IMR-90 (cell line): ENCODE measurements at regions not wholly inside any gene's neighbourhood (a gene's known extent, or its start where the extent isn't known, plus 50 kb on each side); places are given as distances from the start of the nearest gene placed in this dataset.

Experiments
- ATAC-seq: fragments of 200-7000 bp; cut with Tn5 transposase; 2 replicates; pipeline ENCODE4 v1.9.1; 2020; ENCODE audit warnings: low read depth, mild to moderate bottlenecking, moderate library complexity
- BruUV-seq: library from RNA; stranded (reverse); fragments of 400-500 nt; replicated peaks from 2 replicates; lab custom pipeline; 2021; lab: Mats Ljungman, UMichigan
- CTCF ChIA-PET: fragments of 300-600 bp; formaldehyde crosslinking; extraction: SDS; loops from one replicate; lab custom pipeline; 2021; ENCODE audit warnings: antibody characterized with exemption; lab: Yijun Ruan, JAX
- POLR2A ChIA-PET: fragments of 300-600 bp; sonication (Branson Sonifier 250); formaldehyde crosslinking; loops from one replicate; lab custom pipeline; 2022; ENCODE audit warnings: antibody characterized with exemption; ENCODE audit not compliant: unreplicated experiment; lab: Charles Lee
- DNase-seq: peaks from one replicate; pipeline ENCODE4 v3.0.0; 2013
- H2AFZ ChIP-seq: replicated peaks from 2 replicates; pipeline ENCODE3; 2013; ENCODE audit warnings: low read length, mild to moderate bottlenecking; ENCODE audit not compliant: poor library complexity
- H2AK5ac ChIP-seq: 2 replicates; pipeline ENCODE4 v1.6.1; 2013; ENCODE audit warnings: low read depth, low read length, inconsistent platforms
- H2AK9ac ChIP-seq: replicated peaks from 2 replicates; pipeline ENCODE3; 2013; ENCODE audit warnings: mild to moderate bottlenecking, low read depth, low read length, moderate library complexity; ENCODE audit not compliant: poor library complexity
- H2BK120ac ChIP-seq: 2 replicates; pipeline ENCODE4 v1.6.1; 2013; ENCODE audit warnings: low read depth, low read length, inconsistent platforms
- H2BK15ac ChIP-seq: 3 replicates; pipeline ENCODE4 v1.6.1; 2013; ENCODE audit warnings: low read depth, low read length, inconsistent platforms
- H2BK20ac ChIP-seq: 2 replicates; pipeline ENCODE4 v1.6.1; 2013; ENCODE audit warnings: low read depth, mild to moderate bottlenecking, inconsistent platforms, low read length, moderate library complexity
- H2BK5ac ChIP-seq: 2 replicates; pipeline ENCODE4 v1.6.1; 2013; ENCODE audit warnings: mild to moderate bottlenecking, low read depth, low read length, inconsistent platforms; ENCODE audit not compliant: poor library complexity, severe bottlenecking
- H3K14ac ChIP-seq: replicated peaks from 2 replicates; pipeline ENCODE4 v1.6.1; 2013; ENCODE audit warnings: low read depth, low read length, inconsistent platforms
- H3K18ac ChIP-seq: 2 replicates; pipeline ENCODE4 v1.6.1; 2013; ENCODE audit warnings: low read depth, low read length, control low read depth
- H3K23ac ChIP-seq: 2 replicates; pipeline ENCODE4 v1.6.1; 2013; ENCODE audit warnings: low read depth, low read length, inconsistent platforms
- H3K27ac ChIP-seq: 2 replicates; pipeline ENCODE4 v1.5.1; 2013; ENCODE audit warnings: mild to moderate bottlenecking, control low read depth, low read length; ENCODE audit not compliant: insufficient read depth
- H3K27me3 ChIP-seq: 2 replicates; pipeline ENCODE4 v1.6.1; 2013; ENCODE audit warnings: low read length; ENCODE audit not compliant: control insufficient read depth, insufficient read depth
- H3K36me3 ChIP-seq: 2 replicates; pipeline ENCODE4 v1.6.1; 2013; ENCODE audit warnings: low read length, mixed read lengths; ENCODE audit not compliant: control insufficient read depth, insufficient read depth
- H3K4ac ChIP-seq: 2 replicates; pipeline ENCODE4 v1.6.1; 2013; ENCODE audit warnings: low read depth, low read length, inconsistent platforms
- H3K4me1 ChIP-seq: 2 replicates; pipeline ENCODE4 v1.6.1; 2013; ENCODE audit warnings: low read length, mixed read lengths; ENCODE audit not compliant: control insufficient read depth, insufficient read depth
- H3K4me2 ChIP-seq: 2 replicates; pipeline ENCODE4 v1.6.1; 2013; ENCODE audit warnings: low read depth, mild to moderate bottlenecking, control low read depth, low read length, moderate library complexity
- H3K4me3 ChIP-seq: 2 replicates; pipeline ENCODE4 v1.5.1; 2013; ENCODE audit warnings: low read depth, mild to moderate bottlenecking, control low read depth, low read length, moderate library complexity; ENCODE audit not compliant: insufficient read depth
- H3K56ac ChIP-seq: 2 replicates; pipeline ENCODE4 v1.6.1; 2013; ENCODE audit warnings: low read length, inconsistent platforms; ENCODE audit not compliant: insufficient read depth; ENCODE audit errors: extremely low read depth
- H3K79me1 ChIP-seq, 2 experiments: 2 replicates each; pipeline ENCODE4 v1.6.1; 2013; ENCODE audit warnings: low read length in 2 of 2, inconsistent platforms in 1 of 2, low read depth in 1 of 2
- H3K9ac ChIP-seq: 2 replicates; pipeline ENCODE4 v1.6.1; 2013; ENCODE audit warnings: low read depth, low read length, control low read depth
- H3K9me1 ChIP-seq: 2 replicates; pipeline ENCODE4 v1.6.1; 2013; ENCODE audit warnings: low read length, inconsistent platforms; ENCODE audit not compliant: insufficient read depth
- H3K9me3 ChIP-seq: 2 replicates; pipeline ENCODE4 v1.6.1; 2013; ENCODE audit warnings: low read length; ENCODE audit not compliant: control insufficient read depth, insufficient read depth
- H4K20me1 ChIP-seq: 2 replicates; pipeline ENCODE4 v1.6.1; 2013; ENCODE audit warnings: low read length, inconsistent platforms; ENCODE audit not compliant: insufficient read depth
- H4K5ac ChIP-seq: 2 replicates; pipeline ENCODE4 v1.6.1; 2013; ENCODE audit warnings: mild to moderate bottlenecking, low read depth, low read length, control low read depth
- H4K8ac ChIP-seq, 2 experiments: 2 replicates each; pipeline ENCODE4 v1.6.1; 2013; ENCODE audit warnings: low read depth in 2 of 2, low read length in 2 of 2, control low read depth in 1 of 2, inconsistent platforms in 1 of 2
- H4K91ac ChIP-seq: 2 replicates; pipeline ENCODE4 v1.6.1; 2013; ENCODE audit warnings: low read depth, low read length, inconsistent platforms; ENCODE audit not compliant: insufficient read depth
- CEBPB ChIP-seq: IDR thresholded peaks from 2 replicates; pipeline ENCODE4 v1.6.1; 2012; ENCODE audit warnings: low read depth, low read length, improper control_type of control experiment
- CHD1 ChIP-seq: IDR thresholded peaks from 2 replicates; pipeline ENCODE4 v1.6.1; 2012; ENCODE audit warnings: low read depth, low read length, improper control_type of control experiment
- FOS ChIP-seq: fragments of 150-350 bp; IDR thresholded peaks from 2 replicates; pipeline ENCODE4 v1.6.1; 2016; ENCODE audit warnings: low read depth, low read length
- MAZ ChIP-seq: IDR thresholded peaks from 2 replicates; pipeline ENCODE4 v1.6.1; 2012; ENCODE audit warnings: low read depth, mild to moderate bottlenecking, low read length, improper control_type of control experiment, moderate library complexity, borderline replicate concordance
- MXI1 ChIP-seq: IDR thresholded peaks from 2 replicates; pipeline ENCODE4 v1.6.1; 2012; ENCODE audit warnings: low read depth, mild to moderate bottlenecking, low read length, moderate library complexity, borderline replicate concordance
- POLR2A ChIP-seq: IDR thresholded peaks from 2 replicates; pipeline ENCODE4 v1.6.1; 2012; ENCODE audit warnings: mild to moderate bottlenecking, low read depth, low read length
- RAD21 ChIP-seq: IDR thresholded peaks from 2 replicates; pipeline ENCODE4 v1.6.1; 2012; ENCODE audit warnings: low read length, improper control_type of control experiment
- RCOR1 ChIP-seq: IDR thresholded peaks from 2 replicates; pipeline ENCODE4 v1.6.1; 2012; ENCODE audit warnings: mild to moderate bottlenecking, low read length, improper control_type of control experiment; ENCODE audit not compliant: insufficient replicate concordance
- SMC3 ChIP-seq: fragments of 150-350 bp; IDR thresholded peaks from 2 replicates; pipeline ENCODE4 v1.6.1; 2016; ENCODE audit warnings: low read depth, mild to moderate bottlenecking, antibody characterized with exemption, low read length, moderate library complexity
- WGBS, 2 experiments: methylation state at CpG; one replicate each; pipeline versions ENCODE4 v1.1.5 to v1.1.7; 2013; ENCODE audit warnings: missing lambda C conversion rate in 2 of 2; ENCODE audit not compliant: insufficient read length in 1 of 2; ENCODE audit errors: extremely low coverage in 2 of 2; 5-methylcytosine and 5-hydroxymethylcytosine counted together
- dilution Hi-C: fragments of 300-500 bp; cut with HindIII; formaldehyde crosslinking; loops from one replicate; pipeline ENCODE4 v1.14.3; 2018; ENCODE audit warnings: low sequenced_read_pairs; ENCODE audit not compliant: unreplicated experiment
- in situ Hi-C: fragments of 300-500 bp; cut with MboI; formaldehyde crosslinking; loops from 3 replicates; pipeline ENCODE4 v1.14.3; 2019; ENCODE audit warnings: low sequenced_read_pairs, inconsistent platforms, mixed read lengths
- intact Hi-C: fragments of 100-400 bp; cut with micrococcal nuclease; formaldehyde crosslinking; loops from 2 replicates; pipeline ENCODE4 v1.10.0; 2022
- TF ChIP-seq, protein P1 (sequence below): fragments of 150-350 bp; IDR thresholded peaks from 2 replicates; pipeline ENCODE4 v1.6.1; 2017; ENCODE audit warnings: mild to moderate bottlenecking, antibody characterized with exemption, low read length, low read depth
- TF ChIP-seq, protein P2 (sequence below): fragments of 150-350 bp; IDR thresholded peaks from 2 replicates; pipeline ENCODE4 v1.6.1; 2016; ENCODE audit warnings: low read depth, mild to moderate bottlenecking, low read length, moderate library complexity, borderline replicate concordance

DNA sequence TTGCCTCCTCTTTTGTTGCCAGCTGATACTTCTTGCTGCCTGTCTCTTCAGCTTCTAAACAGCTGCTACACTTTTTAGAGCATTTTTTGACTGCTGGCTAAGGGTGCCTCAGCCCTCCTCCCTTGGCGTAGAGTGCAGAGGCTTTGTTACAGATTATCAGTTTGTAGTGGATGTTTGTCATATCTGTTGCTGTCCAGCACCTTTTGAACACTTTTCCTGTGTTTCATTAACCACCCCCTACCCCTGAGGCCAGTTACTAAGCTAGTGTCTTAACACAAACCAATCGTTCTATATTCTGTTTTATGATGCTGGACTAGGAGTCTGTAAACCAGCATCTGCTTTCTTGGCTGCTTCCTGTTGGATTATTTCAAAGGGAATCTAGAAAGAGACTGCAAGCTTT, 441.5 kb downstream of the DNAH5 start:
- H2BK20ac ChIP-seq, result no peak overlapping the region
- H3K4me1 ChIP-seq, result no peaks in the 10 kb centered on the region
- no peak for DNase-seq
- no peak overlapping the region for H3K18ac ChIP-seq
- H3K9me1 ChIP-seq, result no peaks in the 10 kb centered on the region
- H3K56ac ChIP-seq, result no peak overlapping the region
- H3K14ac ChIP-seq, result no peak overlapping the region
- no peak overlapping the region for H2BK5ac ChIP-seq
- TF ChIP-seq MXI1, result no peak
- no peak for TF ChIP-seq SMC3
- TF ChIP-seq RCOR1, result no peak
- TF ChIP-seq, protein P1, sequence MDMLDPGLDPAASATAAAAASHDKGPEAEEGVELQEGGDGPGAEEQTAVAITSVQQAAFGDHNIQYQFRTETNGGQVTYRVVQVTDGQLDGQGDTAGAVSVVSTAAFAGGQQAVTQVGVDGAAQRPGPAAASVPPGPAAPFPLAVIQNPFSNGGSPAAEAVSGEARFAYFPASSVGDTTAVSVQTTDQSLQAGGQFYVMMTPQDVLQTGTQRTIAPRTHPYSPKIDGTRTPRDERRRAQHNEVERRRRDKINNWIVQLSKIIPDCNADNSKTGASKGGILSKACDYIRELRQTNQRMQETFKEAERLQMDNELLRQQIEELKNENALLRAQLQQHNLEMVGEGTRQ, result no peak
- TF ChIP-seq, protein P2, sequence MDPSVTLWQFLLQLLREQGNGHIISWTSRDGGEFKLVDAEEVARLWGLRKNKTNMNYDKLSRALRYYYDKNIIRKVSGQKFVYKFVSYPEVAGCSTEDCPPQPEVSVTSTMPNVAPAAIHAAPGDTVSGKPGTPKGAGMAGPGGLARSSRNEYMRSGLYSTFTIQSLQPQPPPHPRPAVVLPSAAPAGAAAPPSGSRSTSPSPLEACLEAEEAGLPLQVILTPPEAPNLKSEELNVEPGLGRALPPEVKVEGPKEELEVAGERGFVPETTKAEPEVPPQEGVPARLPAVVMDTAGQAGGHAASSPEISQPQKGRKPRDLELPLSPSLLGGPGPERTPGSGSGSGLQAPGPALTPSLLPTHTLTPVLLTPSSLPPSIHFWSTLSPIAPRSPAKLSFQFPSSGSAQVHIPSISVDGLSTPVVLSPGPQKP, result no peak
- no peak for TF ChIP-seq CHD1
- no peak for TF ChIP-seq MAZ
- no peak for TF ChIP-seq RAD21
- TF ChIP-seq POLR2A, result no peak
- TF ChIP-seq CEBPB, result no peak
- no peak for TF ChIP-seq FOS
- H2AK9ac ChIP-seq, result no peak overlapping the region
- in situ Hi-C loops, result no loop called here
- H3K9me3 ChIP-seq, result no peaks in the 10 kb centered on the region
- no peaks in the 10 kb centered on the region for H4K20me1 ChIP-seq
- no peak overlapping the region for H2AK5ac ChIP-seq
- no peaks in the 10 kb centered on the region for H3K79me1 ChIP-seq
- H3K9ac ChIP-seq, result no peak overlapping the region
- no peak overlapping the region for H3K4me2 ChIP-seq
- dilution Hi-C loops, result no loop called here
- no CpG with 5 or more reads among the region's 2 CpGs for WGBS, 2 experiments
- H2AFZ ChIP-seq, result no peak overlapping the region
- ATAC-seq, result no peak
- no peaks in the 10 kb centered on the region for H3K36me3 ChIP-seq
- H4K91ac ChIP-seq, result no peak overlapping the region
- H2BK15ac ChIP-seq, result no peak overlapping the region
- ChIA-PET POLR2A (no interaction called here), CTCF (interaction anchor here (1.3 kb wide), 1 partner anchor 24 kb away, joined by 4 read pairs; no protein-coding TSS in a partner anchor)
- no TSS peak for BruUV-seq
- H3K27me3 ChIP-seq, result peaks cover under 1% of the 10 kb centered on the region; the same call in 1 of the 2 replicates
- H3K23ac ChIP-seq, result no peak overlapping the region
- no peak overlapping the region for H4K8ac ChIP-seq
- H3K27ac ChIP-seq, result no peak overlapping the region
- no peak overlapping the region for H3K4me3 ChIP-seq
- H2BK120ac ChIP-seq, result no peak overlapping the region
- H4K5ac ChIP-seq, result no peak overlapping the region
- H3K4ac ChIP-seq, result no peak overlapping the region
- intact Hi-C loops, result no loop called here
